SK-N-SH (cell line): ENCODE measurements at regions not wholly inside any gene's neighbourhood (a gene's known extent, or its start where the extent isn't known, plus 50 kb on each side); places are given as distances from the start of the nearest gene placed in this dataset.
"Not testable (repeated sequence)": the region's sequence is repeated elsewhere in the genome, so short reads cannot be mapped to it uniquely, and the experiment has no call there.

Source experiments
- CTCF ChIA-PET: fragments of 300-600, 350-600 bp; formaldehyde crosslinking; extraction: SDS; loops from one replicate; lab custom pipeline; 2021; lab: Yijun Ruan, JAX
- POLR2A ChIA-PET: fragments of 350-600 bp; sonication (Branson Sonifier 250); formaldehyde crosslinking; extraction: SDS; loops from one replicate; lab custom pipeline; 2020; ENCODE audit warnings: antibody characterized with exemption, inconsistent platforms; lab: Yijun Ruan, JAX
- DNase-seq: peaks from one replicate; pipeline ENCODE4 v3.0.0; 2012
- H2AFZ ChIP-seq: fragments of 200-600 bp; sonication (generic); 2 replicates; pipeline ENCODE4 v1.8.1; 2016; ENCODE audit warnings: antibody characterized with exemption, mild to moderate bottlenecking, low read depth
- H3F3A ChIP-seq: fragments of 200-600 bp; sonication (generic); replicated peaks from 2 replicates; pipeline ENCODE3; 2016; ENCODE audit warnings: antibody characterized with exemption, mild to moderate bottlenecking; ENCODE audit not compliant: insufficient read depth
- H3K27ac ChIP-seq, 2 experiments: fragments of 200-500 bp in 1 of 2; fragments of 200-600 bp in 1 of 2; sonication (Bioruptor generic) in 1 of 2; sonication (generic), shearing (Covaris generic) in 1 of 2; 2 replicates each; pipeline versions ENCODE4 v1.5.1 to v1.6.1; 2014 to 2016; ENCODE audit warnings: low read depth in 2 of 2, inconsistent platforms in 1 of 2, low read length in 1 of 2, mild to moderate bottlenecking in 1 of 2, mixed read lengths in 1 of 2
- H3K27me3 ChIP-seq: fragments of 200-600 bp; sonication (generic), shearing (Covaris generic); 2 replicates; pipeline ENCODE4 v1.6.1; 2016; ENCODE audit warnings: mixed run types; ENCODE audit not compliant: insufficient read depth
- H3K36me3 ChIP-seq, 2 experiments: fragments of 200-500 bp in 1 of 2; fragments of 200-600 bp in 1 of 2; sonication (Bioruptor generic) in 1 of 2; sonication (generic) in 1 of 2; replicated peaks in 1 of 2; 2 replicates each; pipeline versions ENCODE3 to v1.5.1; 2014 to 2016; ENCODE audit warnings: low read length in 1 of 2, mild to moderate bottlenecking in 1 of 2; ENCODE audit not compliant: insufficient read depth in 2 of 2, control insufficient read depth in 1 of 2
- H3K4me1 ChIP-seq, 2 experiments: fragments of 200-500 bp in 1 of 2; fragments of 200-600 bp in 1 of 2; sonication (Bioruptor generic) in 1 of 2; sonication (generic), shearing (Covaris generic) in 1 of 2; 2 replicates each; pipeline versions ENCODE4 v1.5.1 to v1.6.1; 2014 to 2016; ENCODE audit warnings: low read depth in 1 of 2, low read length in 1 of 2, mixed run types in 1 of 2; ENCODE audit not compliant: insufficient read depth in 2 of 2, control insufficient read depth in 1 of 2
- H3K4me2 ChIP-seq: fragments of 200-600 bp; sonication (generic), shearing (Covaris generic); 2 replicates; pipeline ENCODE4 v1.6.1; 2017; ENCODE audit warnings: mixed run types
- H3K4me3 ChIP-seq, 2 experiments: fragments of 200-500 bp in 1 of 2; fragments of 200-600 bp in 1 of 2; sonication (Bioruptor generic) in 1 of 2; sonication (generic), shearing (Covaris generic) in 1 of 2; 2 replicates each; pipeline versions ENCODE4 v1.5.1 to v1.8.1; 2014 to 2016; ENCODE audit warnings: low read depth in 2 of 2, inconsistent platforms in 1 of 2, low read length in 1 of 2, mild to moderate bottlenecking in 1 of 2, mixed read lengths in 1 of 2, moderate library complexity in 1 of 2
- H3K79me2 ChIP-seq: fragments of 200-600 bp; sonication (generic); 2 replicates; pipeline ENCODE4 v1.8.1; 2017; ENCODE audit warnings: mild to moderate bottlenecking; ENCODE audit not compliant: insufficient read depth
- H3K9ac ChIP-seq: fragments of 200-600 bp; sonication (generic); 2 replicates; pipeline ENCODE4 v1.6.1; 2017; ENCODE audit warnings: mixed run types
- H3K9me2 ChIP-seq: fragments of 200-600 bp; sonication (generic); 2 replicates; pipeline ENCODE4 v1.6.1; 2017; ENCODE audit warnings: mixed run types
- H3K9me3 ChIP-seq: fragments of 200-600 bp; sonication (generic); 2 replicates; pipeline ENCODE4 v1.6.1; 2017; ENCODE audit warnings: mixed run types, mild to moderate bottlenecking, moderate library complexity
- H4K20me1 ChIP-seq: fragments of 200-600 bp; sonication (generic); 2 replicates; pipeline ENCODE4 v1.6.1; 2017; ENCODE audit warnings: mild to moderate bottlenecking, mixed run types; ENCODE audit not compliant: insufficient read depth
- CTCF ChIP-seq: fragments of 200-600 bp; sonication (generic); IDR thresholded peaks from 2 replicates; pipeline ENCODE4 v1.6.1; 2017; ENCODE audit warnings: antibody characterized with exemption, mild to moderate bottlenecking, moderate library complexity
- FOXJ3 ChIP-seq: sonication (generic); formaldehyde crosslinking; IDR thresholded peaks from 2 replicates; pipeline ENCODE4 v1.5.1; 2020; ENCODE audit warnings: mild to moderate bottlenecking, missing genetic modification reagents
- GATA2 ChIP-seq: sonication (generic); formaldehyde crosslinking; IDR thresholded peaks from 2 replicates; pipeline ENCODE4 v1.5.0; 2020; ENCODE audit warnings: mild to moderate bottlenecking, missing genetic modification reagents
- NFIC ChIP-seq: IDR thresholded peaks from 2 replicates; pipeline ENCODE4 v1.4.0; 2012; ENCODE audit warnings: borderline replicate concordance
- PBX3 ChIP-seq: IDR thresholded peaks from 2 replicates; pipeline ENCODE4; 2012
- RCOR1 ChIP-seq: fragments of 150-350 bp; IDR thresholded peaks from 2 replicates; pipeline ENCODE4 v1.6.1; 2017; ENCODE audit warnings: antibody characterized with exemption, low read length
- REST ChIP-seq: IDR thresholded peaks from 2 replicates; pipeline ENCODE4 v1.6.1; 2012; ENCODE audit warnings: mild to moderate bottlenecking, low read depth, low read length, moderate library complexity
- SIN3A ChIP-seq: IDR thresholded peaks from 2 replicates; pipeline ENCODE4 v1.6.1; 2012; ENCODE audit warnings: low read depth, mild to moderate bottlenecking, low read length, moderate library complexity, borderline replicate concordance
- SMC3 ChIP-seq: IDR thresholded peaks from 2 replicates; pipeline ENCODE4 v1.6.1; 2012; ENCODE audit warnings: low read depth, low read length, improper control_type of control experiment
- WGBS: methylation state at CpG from one replicate; pipeline ENCODE4 v1.1.6; 2017; ENCODE audit warnings: low lambda C conversion rate; 5-methylcytosine and 5-hydroxymethylcytosine counted together

- ChIA-PET CTCF (no interaction called here), POLR2A (no interaction called here)
- no peak for DNase-seq
- H3F3A ChIP-seq: no peaks in the 10 kb centered on the region
- H3K79me2 ChIP-seq: no peaks in the 10 kb centered on the region
- H3K9ac ChIP-seq: no peak overlapping the region
- no peaks in the 10 kb centered on the region for H3K9me2 ChIP-seq
- no peaks in the 10 kb centered on the region for H3K36me3 ChIP-seq
- no peaks in the 10 kb centered on the region for H3K4me1 ChIP-seq
- no peak overlapping the region for H3K4me3 ChIP-seq
- TF ChIP-seq PBX3: no peak
- TF ChIP-seq RCOR1: no peak
- TF ChIP-seq CTCF: no peak
- no peak for TF ChIP-seq SMC3
- no peak for TF ChIP-seq REST
- TF ChIP-seq FOXJ3: no peak
- no peak for TF ChIP-seq SIN3A
- no peak for TF ChIP-seq NFIC
- no peak for TF ChIP-seq GATA2
- TF ChIP-seq, all 33 proteins: peak for 0
- H2AFZ ChIP-seq: no peak overlapping the region
- H3K9me3 ChIP-seq: no peaks in the 10 kb centered on the region
- 4% methylated on average over 3 of the region's 4 CpGs for WGBS
- H3K27ac ChIP-seq: no peak overlapping the region
- H4K20me1 ChIP-seq: no peaks in the 10 kb centered on the region
- no peaks in the 10 kb centered on the region for H3K27me3 ChIP-seq
- no peak overlapping the region for H3K4me2 ChIP-seq
Observed at GRCh38 chrX:138964501-138964900, 253.0 kb upstream of the FGF13 start.

GRCh38 chrX:138962419-138962818 is 250.9 kb upstream of the FGF13 start:
- H3K9me2 ChIP-seq, POLR2A ChIA-PET, CTCF ChIA-PET, H2AFZ ChIP-seq, H3K9ac ChIP-seq, H3K27ac ChIP-seq, H3K4me3 ChIP-seq, DNase-seq, H3K36me3 ChIP-seq, H3K9me3 ChIP-seq, H3K4me2 ChIP-seq, H4K20me1 ChIP-seq, H3K79me2 ChIP-seq, H3F3A ChIP-seq, H3K27me3 ChIP-seq, H3K4me1 ChIP-seq: not testable (repeated sequence)
- 8% methylated on average over 3 of the region's 3 CpGs for WGBS
